HEK293 (cell line): ENCODE measurements at regions not wholly inside any gene's neighbourhood (a gene's known extent, or its start where the extent isn't known, plus 50 kb on each side); places are given as distances from the start of the nearest gene placed in this dataset.
"Not testable (repeated sequence)": the region's sequence is repeated elsewhere in the genome, so short reads cannot be mapped to it uniquely, and the experiment has no call there.

Experiments
- CTCF ChIA-PET: fragments of 350-600 bp; formaldehyde crosslinking; extraction: SDS; loops from one replicate; lab custom pipeline; 2021; ENCODE audit warnings: antibody characterized with exemption; lab: Yijun Ruan, JAX
- POLR2A ChIA-PET: fragments of 300-600 bp; formaldehyde crosslinking; extraction: SDS; loops from one replicate; lab custom pipeline; 2020; ENCODE audit warnings: antibody characterized with exemption, inconsistent platforms; lab: Yijun Ruan, JAX
- H3K27ac ChIP-seq: fragments of 200-500 bp; sonication (Bioruptor generic); 2 replicates; pipeline ENCODE4 v1.5.1; 2014; ENCODE audit warnings: low read depth, low read length, control low read depth, inconsistent platforms; ENCODE audit errors: extremely low read depth
- H3K36me3 ChIP-seq, 2 experiments: fragments of 200-500 bp in 1 of 2; sonication (Bioruptor generic) in 1 of 2; 1 replicate in 1 of 2; 2 replicates in 1 of 2; pipeline ENCODE4 v1.5.1; 2014 to 2017; ENCODE audit warnings: inconsistent platforms in 2 of 2, low read length in 2 of 2; ENCODE audit not compliant: control insufficient read depth in 2 of 2, insufficient read depth in 1 of 2
- H3K4me1 ChIP-seq: fragments of 200-500 bp; sonication (Bioruptor generic); 2 replicates; pipeline ENCODE4 v1.5.1; 2014; ENCODE audit warnings: mild to moderate bottlenecking, low read length, inconsistent platforms; ENCODE audit not compliant: control insufficient read depth, insufficient read depth
- H3K4me3 ChIP-seq: 2 replicates; pipeline ENCODE4 v1.5.1; 2011; ENCODE audit warnings: low read depth, mild to moderate bottlenecking, control low read depth, low read length, moderate library complexity
- H3K9me3 ChIP-seq: fragments of 200-500 bp; sonication (Bioruptor generic); 2 replicates; pipeline ENCODE4 v1.5.1; 2014; ENCODE audit warnings: low read depth, low read length, inconsistent platforms; ENCODE audit not compliant: control insufficient read depth, insufficient read depth
- GLI2 ChIP-seq: fragments of 450-650 bp; formaldehyde crosslinking; IDR thresholded peaks from 2 replicates; pipeline ENCODE4; 2017; ENCODE audit warnings: missing biosample characterization, missing genetic modification characterization, low read depth, borderline replicate concordance
- KLF8 ChIP-seq: fragments of 450-650 bp; formaldehyde crosslinking; IDR thresholded peaks from 2 replicates; pipeline ENCODE4 v1.5.1; 2016; ENCODE audit warnings: missing biosample characterization, missing genetic modification characterization
- MZF1 ChIP-seq: fragments of 450-650 bp; formaldehyde crosslinking; IDR thresholded peaks from 2 replicates; pipeline ENCODE4 v1.5.1; 2017; ENCODE audit warnings: missing biosample characterization, missing genetic modification characterization, borderline replicate concordance
- TCF7L2 ChIP-seq: IDR thresholded peaks from 2 replicates; pipeline ENCODE4 v1.6.1; 2011; ENCODE audit warnings: low read depth, mild to moderate bottlenecking, inconsistent platforms, low read length, moderate library complexity, borderline replicate concordance
- TRIM28 ChIP-seq: IDR thresholded peaks from 2 replicates; pipeline ENCODE4 v1.6.1; 2011; ENCODE audit warnings: low read length, control low read depth, borderline replicate concordance
- ZBTB48 ChIP-seq: fragments of 450-650 bp; formaldehyde crosslinking; IDR thresholded peaks from 2 replicates; pipeline ENCODE4 v1.5.1; 2016; ENCODE audit warnings: missing biosample characterization, missing genetic modification characterization
- ZBTB8A ChIP-seq: fragments of 450-650 bp; formaldehyde crosslinking; IDR thresholded peaks from 2 replicates; pipeline ENCODE4 v1.5.1; 2016; ENCODE audit warnings: missing biosample characterization, missing genetic modification characterization
- ZNF112 ChIP-seq: fragments of 450-650 bp; formaldehyde crosslinking; IDR thresholded peaks from 2 replicates; pipeline ENCODE4 v1.5.0; 2017; ENCODE audit warnings: missing biosample characterization, missing genetic modification characterization
- ZNF138 ChIP-seq: fragments of 450-650 bp; formaldehyde crosslinking; IDR thresholded peaks from 2 replicates; pipeline ENCODE4 v1.5.1; 2016; ENCODE audit warnings: missing biosample characterization, missing genetic modification characterization, borderline replicate concordance
- ZNF146 ChIP-seq: fragments of 450-650 bp; formaldehyde crosslinking; IDR thresholded peaks from 2 replicates; pipeline ENCODE4 v1.5.1; 2016; ENCODE audit warnings: missing biosample characterization, missing genetic modification characterization
- ZNF2 ChIP-seq: fragments of 450-650 bp; formaldehyde crosslinking; IDR thresholded peaks from 2 replicates; pipeline ENCODE4 v1.5.1; 2016; ENCODE audit warnings: missing biosample characterization, missing genetic modification characterization
- ZNF214 ChIP-seq: fragments of 450-650 bp; formaldehyde crosslinking; IDR thresholded peaks from 2 replicates; pipeline ENCODE4 v1.5.1; 2017; ENCODE audit warnings: missing biosample characterization, mild to moderate bottlenecking, missing genetic modification characterization, borderline replicate concordance
- ZNF239 ChIP-seq: fragments of 450-650 bp; formaldehyde crosslinking; IDR thresholded peaks from 2 replicates; pipeline ENCODE4 v1.5.1; 2016; ENCODE audit warnings: missing biosample characterization, missing genetic modification characterization
- ZNF248 ChIP-seq: fragments of 450-650 bp; formaldehyde crosslinking; IDR thresholded peaks from 2 replicates; pipeline ENCODE4 v1.5.1; 2017; ENCODE audit warnings: missing biosample characterization, missing genetic modification characterization
- ZNF366 ChIP-seq: fragments of 450-650 bp; formaldehyde crosslinking; conservative IDR thresholded peaks from 2 replicates; pipeline ENCODE4 v1.5.1; 2016; ENCODE audit warnings: missing biosample characterization, missing genetic modification characterization
- ZNF394 ChIP-seq: fragments of 450-650 bp; formaldehyde crosslinking; IDR thresholded peaks from 2 replicates; pipeline ENCODE4 v1.5.1; 2016; ENCODE audit warnings: missing biosample characterization, missing genetic modification characterization, mild to moderate bottlenecking, moderate library complexity, borderline replicate concordance
- ZNF501 ChIP-seq: fragments of 450-650 bp; formaldehyde crosslinking; IDR thresholded peaks from 2 replicates; pipeline ENCODE4 v1.5.1; 2016; ENCODE audit warnings: missing biosample characterization, missing genetic modification characterization
- ZNF513 ChIP-seq: fragments of 450-650 bp; IDR thresholded peaks from 2 replicates; pipeline ENCODE4 v1.5.1; 2018; ENCODE audit warnings: missing biosample characterization, missing genetic modification characterization
- ZNF549 ChIP-seq: fragments of 450-650 bp; IDR thresholded peaks from 2 replicates; pipeline ENCODE4 v1.5.1; 2018; ENCODE audit warnings: missing biosample characterization, missing genetic modification characterization, mild to moderate bottlenecking, inconsistent platforms, moderate library complexity
- ZNF626 ChIP-seq: fragments of 450-650 bp; sonication (Bioruptor Pico); formaldehyde crosslinking; IDR thresholded peaks from 2 replicates; pipeline ENCODE4 v1.5.1; 2018; ENCODE audit warnings: missing biosample characterization, missing genetic modification characterization, inconsistent platforms

GRCh38 chr1:224042557-224043118 lies 71.3 kb upstream of the FBXO28 start (continued):
- TF ChIP-seq ZNF214 = no peak
- TF ChIP-seq ZNF366 (tag by site-specific recombination) = peak; percentile 49
- TF ChIP-seq ZNF549 (tag by site-specific recombination) = no peak
- TF ChIP-seq GLI2 (tag by site-specific recombination) = no peak
- peak; percentile 59 for TF ChIP-seq ZBTB8A (tag by site-specific recombination)
- TF ChIP-seq ZBTB48 (tag by site-specific recombination) = no peak
- peak; percentile 65; the same call in 1 of the 2 replicates for TF ChIP-seq ZNF394 (tag by site-specific recombination)
- TF ChIP-seq MZF1 (tag by site-specific recombination) = peak; percentile 80; the same call in 1 of the 2 replicates
- TF ChIP-seq ZNF112 (tag by site-specific recombination) = no peak
- TF ChIP-seq ZNF146 (tag by site-specific recombination) = no peak
- TF ChIP-seq ZNF239 (tag by site-specific recombination) = no peak

DNA sequence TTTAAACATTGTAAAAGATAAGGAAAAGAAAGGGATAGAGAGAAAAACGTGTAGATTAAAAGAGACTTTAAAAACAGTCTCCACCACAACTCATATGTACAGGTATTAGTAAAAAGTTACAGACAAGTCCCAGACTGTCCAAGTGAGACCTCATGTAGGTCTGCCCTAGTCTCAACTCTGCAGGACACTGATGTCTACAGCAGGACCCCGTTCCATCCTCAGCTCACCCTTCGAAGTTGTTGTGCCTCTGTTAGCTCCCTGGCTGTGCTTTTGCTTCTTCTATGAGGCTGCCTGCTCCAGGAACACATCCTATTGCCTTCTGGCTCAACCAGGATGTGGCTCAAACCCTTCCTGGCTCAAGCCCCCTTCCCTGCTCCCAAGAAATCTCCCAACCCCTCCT lies 72.9 kb upstream of the FBXO28 start:
- Histone ChIP-seq H3K4me1 (no peaks in the 10 kb centered on the region), H3K36me3 (no peaks in the 10 kb centered on the region), H3K9me3 (no peaks in the 10 kb centered on the region), H3K4me3 (no peak overlapping the region), H3K27ac (no peak overlapping the region)
- CTCF ChIA-PET = interaction anchor here (0.7 kb wide), 1 partner anchor 169 kb away, joined by 3 read pairs; no protein-coding TSS in a partner anchor
- POLR2A ChIA-PET = no interaction called here
- TF ChIP-seq ZNF513 (no peak), ZNF138 (no peak), ZNF626 (tag by site-specific recombination) (no peak), TCF7L2 (no peak), KLF8 (tag by site-specific recombination) (no peak), TRIM28 (no peak), ZNF501 (tag by site-specific recombination) (no peak), ZNF248 (tag by site-specific recombination) (no peak), ZNF2 (tag by site-specific recombination) (no peak)

DNA sequence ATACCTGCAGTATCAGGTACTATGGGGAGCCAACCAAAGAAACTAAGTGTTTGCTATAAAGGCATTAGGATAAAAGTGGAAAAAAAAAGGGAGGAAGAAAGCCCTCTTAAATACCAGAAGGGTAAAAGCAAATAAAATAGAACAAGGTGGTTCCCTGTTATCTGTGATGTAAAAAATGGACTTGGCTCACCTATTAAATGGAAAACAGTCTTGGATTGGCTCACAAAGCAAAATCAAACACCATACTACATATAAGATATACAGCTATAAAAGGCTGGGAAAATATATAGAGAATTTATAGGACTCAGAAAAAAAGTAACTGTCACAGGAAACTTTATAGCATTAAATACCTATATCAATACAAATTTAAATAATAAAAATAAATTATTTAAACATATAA lies 73.5 kb upstream of the FBXO28 start:
- H3K9me3 ChIP-seq, H3K36me3 ChIP-seq, H3K27ac ChIP-seq, H3K4me1 ChIP-seq, H3K4me3 ChIP-seq, POLR2A ChIA-PET: not testable (repeated sequence)
- CTCF ChIA-PET = interaction anchor here (0.7 kb wide), 1 partner anchor 168 kb away, joined by 3 read pairs; no protein-coding TSS in a partner anchor

DNA sequence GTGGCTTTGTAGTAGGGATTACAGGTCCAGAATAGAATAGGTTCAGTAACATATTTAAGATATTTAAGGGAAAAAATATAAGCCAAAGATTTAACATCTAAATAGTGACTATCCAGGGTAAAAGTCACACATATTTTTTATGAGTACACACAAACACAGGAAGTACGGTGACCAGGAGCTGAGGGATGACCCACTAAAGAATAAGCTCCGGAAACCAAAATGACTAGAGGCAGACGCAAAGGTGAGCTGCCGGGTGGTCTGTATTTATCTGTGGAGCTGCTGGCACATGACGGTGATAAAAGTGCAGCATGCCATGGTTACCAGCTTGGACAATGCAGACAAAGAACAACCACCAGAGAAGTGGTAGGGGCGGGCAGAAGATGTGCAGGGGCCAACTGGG lies 73.9 kb upstream of the FBXO28 start:
- H3K9me3 ChIP-seq, POLR2A ChIA-PET, H3K27ac ChIP-seq, H3K4me3 ChIP-seq, H3K4me1 ChIP-seq, CTCF ChIA-PET, H3K36me3 ChIP-seq: not testable (repeated sequence)
